ENCODE measurements at regions not wholly inside any gene's neighbourhood (a gene's known extent, or its start where the extent isn't known, plus 50 kb on each side); places are given as distances from the start of the nearest gene placed in this dataset.

GRCh38 chr5:166551384-166551783, 1740.1 kb upstream of the WWC1 start:
- Histone ChIP-seq H4K20me1 (ENCODE audit: control insufficient read depth, extremely low read depth, insufficient read depth, low read length) (no peaks in the 10 kb centered on the region), H3K9me1 (ENCODE audit: control insufficient read depth, extremely low read depth, insufficient read depth, low read length) (no peaks in the 10 kb centered on the region), H3K27me3 (ENCODE audit: control insufficient read depth, extremely low read depth, insufficient read depth, low read length) (no peaks in the 10 kb centered on the region), H3K4me3 (ENCODE audit: control insufficient read depth in 2 of 3, extremely low read depth in 1 of 3, insufficient read depth in 2 of 3, low read depth in 1 of 3, low read length in 3 of 3) (no peak overlapping the region), H2AFZ (ENCODE audit: control insufficient read depth, low read length) (no peak overlapping the region), H3K4me2 (ENCODE audit: control insufficient read depth, extremely low read depth, insufficient read depth, low read depth, low read length) (no peak overlapping the region), H3K9ac (ENCODE audit: control insufficient read depth, extremely low read depth, insufficient read depth, low read length) (no peak overlapping the region), H3K36me3 (ENCODE audit: control insufficient read depth in 2 of 2, extremely low read depth in 1 of 2, insufficient read depth in 2 of 2, low read length in 2 of 2) (no peaks in the 10 kb centered on the region), H3K4me1 (ENCODE audit: control insufficient read depth, extremely low read depth, insufficient read depth, low read length) (no peaks in the 10 kb centered on the region), H3K79me2 (ENCODE audit: control insufficient read depth, insufficient read depth, low read length) (no peaks in the 10 kb centered on the region), H3K9me3 (ENCODE audit: control insufficient read depth, low read depth, low read length) (no peaks in the 10 kb centered on the region), H3K27ac (ENCODE audit: control insufficient read depth, insufficient read depth, low read length) (no peak overlapping the region)
- dilution Hi-C loops (cut with MboI; ENCODE audit: extremely low pct_ligation_motif_present, low sequenced_read_pairs) = no loop called here
- TF ChIP-seq EZH2 (IDR thresholded peaks at IDR 0.05; ENCODE audit: low read length) (no peak), CTCF (optimal IDR thresholded peaks at IDR 0.05 in 1 of 3, IDR thresholded peaks at IDR 0.05 in 1 of 3, conservative IDR thresholded peaks at IDR 0.05 in 1 of 3; ENCODE audit: extremely low read depth in 1 of 3, insufficient read depth in 2 of 3, low read length in 3 of 3) (no peak)
- FAIRE-seq (no peak), DNase-seq (ENCODE audit: low read depth, low spot score) (no peak)

- H3K4me3 ChIP-seq (ENCODE audit: control insufficient read depth in 2 of 3, extremely low read depth in 1 of 3, insufficient read depth in 2 of 3, low read depth in 1 of 3, low read length in 3 of 3) = no peak overlapping the region
- DNase-seq (ENCODE audit: low read depth, low spot score) (no peak), FAIRE-seq (no peak)
- no peaks in the 10 kb centered on the region for H3K9me1 ChIP-seq (ENCODE audit: control insufficient read depth, extremely low read depth, insufficient read depth, low read length)
- dilution Hi-C loops (cut with MboI; ENCODE audit: extremely low pct_ligation_motif_present, low sequenced_read_pairs) = no loop called here
- no peaks in the 10 kb centered on the region for H3K79me2 ChIP-seq (ENCODE audit: control insufficient read depth, insufficient read depth, low read length)
- no peaks in the 10 kb centered on the region for H3K27me3 ChIP-seq (ENCODE audit: control insufficient read depth, extremely low read depth, insufficient read depth, low read length)
- no peaks in the 10 kb centered on the region for H3K36me3 ChIP-seq (ENCODE audit: control insufficient read depth in 2 of 2, extremely low read depth in 1 of 2, insufficient read depth in 2 of 2, low read length in 2 of 2)
- no peak overlapping the region for H3K4me2 ChIP-seq (ENCODE audit: control insufficient read depth, extremely low read depth, insufficient read depth, low read depth, low read length)
- H3K27ac ChIP-seq (ENCODE audit: control insufficient read depth, insufficient read depth, low read length) = no peak overlapping the region
- no peak overlapping the region for H2AFZ ChIP-seq (ENCODE audit: control insufficient read depth, low read length)
- TF ChIP-seq EZH2 (IDR thresholded peaks at IDR 0.05; ENCODE audit: low read length) (no peak), CTCF (optimal IDR thresholded peaks at IDR 0.05 in 1 of 3, IDR thresholded peaks at IDR 0.05 in 1 of 3, conservative IDR thresholded peaks at IDR 0.05 in 1 of 3; ENCODE audit: extremely low read depth in 1 of 3, insufficient read depth in 2 of 3, low read length in 3 of 3) (no peak)
- no peaks in the 10 kb centered on the region for H4K20me1 ChIP-seq (ENCODE audit: control insufficient read depth, extremely low read depth, insufficient read depth, low read length)
- H3K4me1 ChIP-seq (ENCODE audit: control insufficient read depth, extremely low read depth, insufficient read depth, low read length) = no peaks in the 10 kb centered on the region
- no peaks in the 10 kb centered on the region for H3K9me3 ChIP-seq (ENCODE audit: control insufficient read depth, low read depth, low read length)
- no peak overlapping the region for H3K9ac ChIP-seq (ENCODE audit: control insufficient read depth, extremely low read depth, insufficient read depth, low read length)
Measured at GRCh38 chr5:166553778-166554177, 1737.7 kb upstream of the WWC1 start.

All from keratinocyte (primary cell).